Erythroblast (primary cell): ENCODE measurements at regions not wholly inside any gene's neighbourhood (a gene's known extent, or its start where the extent isn't known, plus 50 kb on each side); places are given as distances from the start of the nearest gene placed in this dataset.

Experiments
- DNase-seq, 2 experiments: peaks; one replicate each; lab custom pipeline; 2025; lab: John Stamatoyannopoulos, UW
- GATA1 ChIP-seq: IDR thresholded peaks from 2 replicates; pipeline ENCODE4 v1.6.1; 2011; ENCODE audit warnings: low read depth, mild to moderate bottlenecking, control low read depth, low read length, moderate library complexity
- POLR2A ChIP-seq: IDR thresholded peaks from 2 replicates; pipeline ENCODE4 v1.6.1; 2011; ENCODE audit warnings: mild to moderate bottlenecking, low read length

GRCh38 chr12:127178463-127178862, 1088.5 kb upstream of the TMEM132C start:
- TF ChIP-seq POLR2A (no peak), GATA1 (no peak)
- DNase-seq: no peak

DNA sequence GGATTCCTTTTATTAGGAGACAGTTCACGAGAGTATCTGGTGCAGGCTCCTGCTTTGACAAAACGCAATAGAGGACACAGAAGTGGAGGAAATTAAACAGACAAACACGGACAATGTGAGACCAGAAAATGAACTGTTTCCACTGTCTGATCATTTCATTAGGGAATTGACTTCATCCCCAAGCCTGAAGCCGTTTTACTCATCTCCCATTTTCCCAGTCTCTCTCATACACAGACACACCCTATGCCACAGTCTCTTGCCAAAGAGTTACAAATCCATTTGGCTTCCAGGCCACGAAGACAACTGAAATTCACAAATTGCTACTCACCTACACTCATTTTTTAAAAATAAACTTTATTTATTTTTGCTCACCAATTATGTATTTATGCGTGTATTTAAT, 1087.8 kb upstream of the TMEM132C start:
- no peak for DNase-seq
- TF ChIP-seq POLR2A (no peak), GATA1 (no peak)

DNA sequence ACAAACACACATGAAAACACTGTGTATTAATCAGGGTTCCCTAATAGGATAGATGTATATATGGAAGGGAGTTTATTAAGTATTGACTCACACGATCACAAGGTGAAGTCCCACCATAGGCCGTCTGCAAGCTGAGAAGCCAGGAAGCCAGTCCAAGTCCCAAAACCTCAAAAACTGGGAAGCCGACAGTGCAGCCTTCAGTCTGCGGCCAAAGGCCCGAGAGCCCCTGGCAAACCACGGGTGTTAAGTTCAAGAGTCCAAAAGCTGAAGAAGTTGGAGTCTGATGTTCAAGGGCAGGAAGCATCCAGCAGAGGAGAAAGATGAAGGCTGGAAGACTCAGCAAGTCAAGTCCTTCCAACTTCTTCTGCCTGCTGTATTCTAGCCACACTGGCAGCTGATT, 1085.0 kb upstream of the TMEM132C start:
- DNase-seq: no peak
- TF ChIP-seq GATA1 (no peak), POLR2A (no peak)

DNA sequence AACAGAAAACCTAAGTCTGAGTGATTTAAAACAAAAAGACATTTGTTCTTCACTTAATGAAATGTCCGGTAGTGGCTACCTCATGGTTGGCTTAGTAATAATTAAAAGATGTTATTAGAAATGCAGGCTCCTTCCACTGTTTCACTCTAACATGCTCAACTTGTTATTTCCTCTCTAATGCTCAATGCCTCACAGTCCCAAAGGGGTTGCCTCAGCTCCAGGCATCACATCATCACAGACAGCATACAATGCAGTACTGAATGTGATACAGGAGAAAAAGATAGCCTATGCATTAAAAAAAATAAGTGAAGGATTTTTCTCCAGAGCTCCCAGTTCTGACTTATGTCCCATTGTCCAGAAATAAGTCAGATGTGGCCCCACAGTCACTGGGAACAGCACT, 1077.0 kb upstream of the TMEM132C start:
- TF ChIP-seq POLR2A (no peak), GATA1 (no peak)
- DNase-seq: no peak

GRCh38 chr12:127191129-127191528, 1075.8 kb upstream of the TMEM132C start:
- TF ChIP-seq GATA1 (no peak), POLR2A (no peak)
- no peak for DNase-seq

GRCh38 chr12:127192391-127192790, 1074.6 kb upstream of the TMEM132C start:
- DNase-seq: no peak
- TF ChIP-seq POLR2A (no peak), GATA1 (no peak)

- no peak for DNase-seq
- TF ChIP-seq POLR2A (no peak), GATA1 (no peak)
Observed at GRCh38 chr12:127193341-127193740, 1073.6 kb upstream of the TMEM132C start.

DNA sequence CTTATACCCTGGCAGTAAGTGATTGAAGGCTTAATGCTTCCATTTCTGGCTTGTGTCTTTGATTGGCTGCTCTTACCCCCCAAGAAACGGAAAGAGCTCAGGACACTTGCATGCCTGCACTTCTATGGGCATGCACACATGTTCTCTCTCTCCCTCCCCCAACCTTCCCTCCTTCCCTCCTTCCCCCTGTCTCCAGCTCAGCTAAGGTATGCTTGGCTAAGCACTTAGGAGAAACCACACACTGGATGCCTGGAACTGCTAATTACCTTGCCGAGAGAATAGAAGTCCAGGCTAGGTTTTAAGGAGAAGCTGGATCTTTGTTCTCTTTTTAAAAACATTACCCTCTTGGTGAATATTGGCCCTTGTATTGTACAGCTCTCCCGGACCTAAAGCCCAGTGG, 1072.8 kb upstream of the TMEM132C start:
- no peak for DNase-seq

GRCh38 chr12:127205781-127206555, 1061.0 kb upstream of the TMEM132C start:
- TF ChIP-seq GATA1 (no peak), POLR2A (no peak)
- DNase-seq: no peak

More for the DNA sequence above, 1072.8 kb upstream of the TMEM132C start:
- TF ChIP-seq POLR2A: no peak
- no peak for TF ChIP-seq GATA1

GRCh38 chr12:127209318-127209717, 1057.7 kb upstream of the TMEM132C start:
- TF ChIP-seq GATA1 (no peak), POLR2A (no peak)
- DNase-seq: no peak

GRCh38 chr12:127214186-127214585, 1052.8 kb upstream of the TMEM132C start:
- no peak for DNase-seq
- TF ChIP-seq POLR2A: no peak
- TF ChIP-seq GATA1: no peak

- DNase-seq: no peak
- TF ChIP-seq POLR2A: no peak
- no peak for TF ChIP-seq GATA1
Observed at GRCh38 chr12:127223011-127223410, 1044.0 kb upstream of the TMEM132C start.

DNA sequence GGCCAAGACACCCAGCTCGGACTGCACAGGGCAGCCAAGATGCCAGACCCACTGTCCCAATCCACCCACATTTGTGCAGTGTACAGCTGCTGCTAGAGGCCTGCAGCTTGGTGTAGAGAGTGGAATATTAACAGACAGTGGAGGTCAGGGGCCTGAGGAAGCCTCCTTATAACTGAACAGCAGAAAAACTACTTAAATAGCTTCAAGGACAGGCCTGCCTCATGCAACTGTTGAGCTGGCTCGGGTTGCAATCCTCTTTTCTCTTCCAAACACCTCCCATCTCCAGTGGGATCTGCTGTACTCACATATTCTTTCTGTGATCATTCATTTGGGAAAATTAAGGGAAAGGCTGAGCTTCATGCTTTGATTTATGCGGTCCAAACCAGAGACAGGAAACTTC, 1043.2 kb upstream of the TMEM132C start:
- TF ChIP-seq GATA1 (no peak), POLR2A (no peak)
- DNase-seq: no peak

- no peak for TF ChIP-seq POLR2A
- TF ChIP-seq GATA1: no peak
- no peak for DNase-seq
Observed at GRCh38 chr12:127230843-127231260, 1036.1 kb upstream of the TMEM132C start.

GRCh38 chr12:127231371-127231770, 1035.6 kb upstream of the TMEM132C start:
- no peak for DNase-seq
- TF ChIP-seq GATA1 (no peak), POLR2A (no peak)

GRCh38 chr12:127233016-127233415, 1034.0 kb upstream of the TMEM132C start:
- no peak for DNase-seq
- TF ChIP-seq POLR2A (no peak), GATA1 (no peak)

DNA sequence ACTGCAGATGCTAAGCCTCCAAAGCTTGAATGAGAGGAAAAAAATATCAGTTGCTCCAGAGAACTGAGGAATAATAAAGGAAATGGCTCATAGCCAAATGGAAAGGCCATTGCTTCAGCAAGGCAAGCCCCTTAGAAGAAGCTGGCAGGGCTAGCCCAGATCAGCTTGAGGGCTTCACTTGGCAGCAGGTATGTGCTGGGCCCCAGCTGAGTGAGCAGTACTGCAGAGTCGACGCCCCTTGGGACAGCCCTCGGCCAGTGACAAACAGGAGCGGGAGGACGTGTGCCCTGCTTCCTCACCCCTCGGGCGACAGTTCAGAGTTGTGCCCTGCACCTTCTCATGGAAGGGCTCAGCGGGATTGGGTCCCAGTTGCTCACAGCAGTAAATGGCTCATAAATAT, 1031.2 kb upstream of the TMEM132C start:
- DNase-seq: no peak
- TF ChIP-seq POLR2A (no peak), GATA1 (no peak)
